ENCODE measurements at regions not wholly inside any gene's neighbourhood (a gene's known extent, or its start where the extent isn't known, plus 50 kb on each side); places are given as distances from the start of the nearest gene placed in this dataset.
"Not testable (repeated sequence)": the region's sequence is repeated elsewhere in the genome, so short reads cannot be mapped to it uniquely, and the experiment has no call there.

- DNase-seq (ENCODE audit: low read depth), result no peak
Observed at GRCh38 chr2:194954218-194954617, 702.8 kb upstream of the SLC39A10 start.

GRCh38 chr2:194946826-194947225, 710.2 kb upstream of the SLC39A10 start:
- no peak for DNase-seq (ENCODE audit: low read depth)

GRCh38 chr2:194938066-194938465, 719.0 kb upstream of the SLC39A10 start:
- no peak for DNase-seq (ENCODE audit: low read depth)

- no peak for DNase-seq (ENCODE audit: low read depth)
Observed at GRCh38 chr2:194927489-194927888, 729.5 kb upstream of the SLC39A10 start.

GRCh38 chr2:194926873-194927272, 730.2 kb upstream of the SLC39A10 start:
- DNase-seq (ENCODE audit: low read depth), result no peak

GRCh38 chr2:194925742-194926141, 731.3 kb upstream of the SLC39A10 start:
- no peak for DNase-seq (ENCODE audit: low read depth)

GRCh38 chr2:194917519-194917918, 739.5 kb upstream of the SLC39A10 start:
- no peak for DNase-seq (ENCODE audit: low read depth)

GRCh38 chr2:194915485-194915884, 741.5 kb upstream of the SLC39A10 start:
- no peak for DNase-seq (ENCODE audit: low read depth)

- DNase-seq (ENCODE audit: low read depth), result no peak
Observed at GRCh38 chr2:194907569-194907968, 749.5 kb upstream of the SLC39A10 start.

- no peak for DNase-seq (ENCODE audit: low read depth)
Observed at GRCh38 chr2:194896871-194897270, 760.2 kb upstream of the SLC39A10 start.

- no peak for DNase-seq (ENCODE audit: low read depth)
Observed at GRCh38 chr2:194883711-194884110, 773.3 kb upstream of the SLC39A10 start.

- DNase-seq (ENCODE audit: low read depth), result no peak
Observed at GRCh38 chr2:194870974-194871535, 786.0 kb upstream of the SLC39A10 start.

- DNase-seq (ENCODE audit: low read depth), result no peak
Observed at GRCh38 chr2:194867328-194867727, 789.7 kb upstream of the SLC39A10 start.

- no peak for DNase-seq (ENCODE audit: low read depth)
Observed at GRCh38 chr2:194854941-194855340, 802.1 kb upstream of the SLC39A10 start.

GRCh38 chr2:194842871-194843270, 814.2 kb upstream of the SLC39A10 start:
- no peak for DNase-seq (ENCODE audit: low read depth)

- DNase-seq (ENCODE audit: low read depth), result not testable (repeated sequence)
Observed at GRCh38 chr2:194834371-194834770, 822.7 kb upstream of the SLC39A10 start.

GRCh38 chr2:194826241-194826640, 830.8 kb upstream of the SLC39A10 start:
- DNase-seq (ENCODE audit: low read depth), result no peak

- DNase-seq (ENCODE audit: low read depth), result no peak
Observed at GRCh38 chr2:194824450-194824849, 832.6 kb upstream of the SLC39A10 start.

- no peak for DNase-seq (ENCODE audit: low read depth)
Observed at GRCh38 chr2:194822657-194823056, 834.4 kb upstream of the SLC39A10 start.

GRCh38 chr2:194822097-194822496, 834.9 kb upstream of the SLC39A10 start:
- no peak for DNase-seq (ENCODE audit: low read depth)

GRCh38 chr2:194819367-194819766, 837.7 kb upstream of the SLC39A10 start:
- DNase-seq (ENCODE audit: low read depth), result no peak

- DNase-seq (ENCODE audit: low read depth), result no peak
Observed at GRCh38 chr2:194815475-194815874, 841.6 kb upstream of the SLC39A10 start.

- no peak for DNase-seq (ENCODE audit: low read depth)
Observed at GRCh38 chr2:194802589-194802988, 854.4 kb upstream of the SLC39A10 start.

GRCh38 chr2:194787071-194787470, 870.0 kb upstream of the SLC39A10 start:
- DNase-seq (ENCODE audit: low read depth), result not testable (repeated sequence)

GRCh38 chr2:194771394-194771793, 885.6 kb upstream of the SLC39A10 start:
- not testable (repeated sequence) for DNase-seq (ENCODE audit: low read depth)

Measured in fibroblast of the conjunctiva (primary cell).